NCI-H2171 (cell line): ENCODE measurements at regions not wholly inside any gene's neighbourhood (a gene's known extent, or its start where the extent isn't known, plus 50 kb on each side); places are given as distances from the start of the nearest gene placed in this dataset.

Experiments used
- DNase-seq: peaks from one replicate; lab custom pipeline; 2025; lab: John Stamatoyannopoulos, UW

GRCh38 chr5:171509467-171509866, 90.0 kb downstream of the FGF18 start:
- no peak for DNase-seq

GRCh38 chr5:171512397-171512796, 93.0 kb downstream of the FGF18 start:
- DNase-seq: no peak

- no peak for DNase-seq
Measured at GRCh38 chr5:171513591-171513990, 94.1 kb downstream of the FGF18 start.

- DNase-seq: no peak
Measured at GRCh38 chr5:171518916-171519315, 99.5 kb downstream of the FGF18 start.

GRCh38 chr5:171520300-171521174, 101.1 kb downstream of the FGF18 start:
- DNase-seq: no peak

- no peak for DNase-seq
Measured at GRCh38 chr5:171521219-171521633, 101.8 kb downstream of the FGF18 start.

- no peak for DNase-seq
Measured at GRCh38 chr5:171521679-171522078, 102.2 kb downstream of the FGF18 start.

- DNase-seq: no peak
Measured at GRCh38 chr5:171523781-171524180, 104.3 kb downstream of the FGF18 start.

- no peak for DNase-seq
Measured at GRCh38 chr5:171524466-171524865, 105.0 kb downstream of the FGF18 start.

- DNase-seq: no peak
Measured at GRCh38 chr5:171525085-171525484, 105.6 kb downstream of the FGF18 start.

- no peak for DNase-seq
Measured at GRCh38 chr5:171528036-171528435, 108.6 kb downstream of the FGF18 start.

GRCh38 chr5:171528865-171529614, 109.6 kb downstream of the FGF18 start:
- no peak for DNase-seq

- DNase-seq: no peak
Measured at GRCh38 chr5:171531638-171532037, 112.2 kb downstream of the FGF18 start.

GRCh38 chr5:171533153-171533552, 113.7 kb downstream of the FGF18 start:
- no peak for DNase-seq

- no peak for DNase-seq
Measured at GRCh38 chr5:171534043-171534895, 114.8 kb downstream of the FGF18 start.

- DNase-seq: no peak
Measured at GRCh38 chr5:171535162-171535561, 115.7 kb downstream of the FGF18 start.

- no peak for DNase-seq
Measured at GRCh38 chr5:171537070-171537849, 117.8 kb downstream of the FGF18 start.

- no peak for DNase-seq
Measured at GRCh38 chr5:171537923-171538537, 118.6 kb downstream of the FGF18 start.

- DNase-seq: no peak
Measured at GRCh38 chr5:171538681-171539080, 119.2 kb downstream of the FGF18 start.

- no peak for DNase-seq
Measured at GRCh38 chr5:171540865-171541264, 121.4 kb downstream of the FGF18 start.

- no peak for DNase-seq
Measured at GRCh38 chr5:171541341-171541776, 121.9 kb downstream of the FGF18 start.
